Suprapubic skin (tissue), 4 donors: ENCODE measurements at regions not wholly inside any gene's neighbourhood (a gene's known extent, or its start where the extent isn't known, plus 50 kb on each side); places are given as distances from the start of the nearest gene placed in this dataset.

Source experiments
- DNase-seq, 2 donors: peaks; one replicate each; pipeline ENCODE4 v3.0.0-alpha.2; 2019; ENCODE audit warnings: low spot score in 2 of 2
- H3K27ac ChIP-seq: fragments of 200-600 bp; sonication (generic); one replicate; pipeline ENCODE4 v1.5.1; 2019
- H3K27me3 ChIP-seq: fragments of 200-600 bp; sonication (generic); one replicate; pipeline ENCODE4 v1.5.1; 2019
- H3K36me3 ChIP-seq: fragments of 200-600 bp; sonication (generic); one replicate; pipeline ENCODE4 v1.5.1; 2019
- H3K4me1 ChIP-seq: fragments of 200-600 bp; sonication (generic); one replicate; pipeline ENCODE4 v1.5.1; 2019
- H3K4me3 ChIP-seq: fragments of 200-600 bp; sonication (generic); one replicate; pipeline ENCODE4 v1.5.1; 2019; ENCODE audit warnings: mild to moderate bottlenecking
- H3K9me3 ChIP-seq: fragments of 200-600 bp; sonication (generic); one replicate; pipeline ENCODE4 v1.5.1; 2019
- EP300 ChIP-seq: sonication (generic); formaldehyde crosslinking; IDR thresholded peaks from one replicate; pipeline ENCODE4 v1.6.1; 2017; ENCODE audit warnings: antibody characterized with exemption
- POLR2A ChIP-seq, 2 donors: fragments of 450-650 bp; IDR thresholded peaks; one replicate each; pipeline ENCODE4 v1.6.1; 2017; ENCODE audit warnings: antibody characterized with exemption in 2 of 2, mild to moderate bottlenecking in 2 of 2, moderate library complexity in 2 of 2
- POLR2AphosphoS5 ChIP-seq, 3 donors: sonication (generic); formaldehyde crosslinking; IDR thresholded peaks; one replicate each; pipeline ENCODE4 v1.6.1; 2017; ENCODE audit warnings: antibody characterized with exemption in 3 of 3
- WGBS: methylation state at CpG from one replicate; pipeline ENCODE4 v1.1.5; 2018; 5-methylcytosine and 5-hydroxymethylcytosine counted together
- TF ChIP-seq, protein P1 (sequence below), 2 donors: fragments of 200-600 bp in 1 of 2; fragments of 450-650 bp in 1 of 2; sonication (generic) in 1 of 2; IDR thresholded peaks; one replicate each; pipeline ENCODE4 v1.5.1; 2016 to 2019; ENCODE audit warnings: antibody characterized with exemption in 2 of 2, mild to moderate bottlenecking in 1 of 2, moderate library complexity in 1 of 2

DNA sequence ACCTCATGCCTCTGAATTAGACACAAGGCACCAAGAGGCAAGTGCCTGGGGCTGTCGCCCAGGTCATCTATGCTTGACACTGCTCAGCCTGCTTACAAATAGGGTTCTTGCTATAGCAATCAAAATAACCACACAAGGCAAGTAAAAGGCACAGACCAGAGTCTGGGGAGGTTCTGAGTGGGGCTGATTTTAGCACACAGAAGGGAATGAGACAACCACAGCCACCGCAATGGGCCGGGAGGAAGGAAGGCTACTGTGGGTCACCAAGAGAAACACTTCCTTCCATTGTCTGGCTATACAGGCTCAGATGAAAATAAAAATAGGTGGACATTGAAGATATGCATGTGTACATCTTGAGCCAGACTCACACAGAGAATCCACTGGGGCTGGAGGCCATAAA, 159.1 kb downstream of the DLEU7 start:
- no peak for DNase-seq
- no peaks in the 10 kb centered on the region for H3K27me3 ChIP-seq
- no peak overlapping the region for H3K4me3 ChIP-seq
- no peaks in the 10 kb centered on the region for H3K36me3 ChIP-seq
- H3K4me1 ChIP-seq: peaks cover 17% of the 10 kb centered on the region
- no peak for TF ChIP-seq POLR2AphosphoS5 (IDR thresholded peaks at IDR 0.05)
- no peak for TF ChIP-seq POLR2A (IDR thresholded peaks at IDR 0.05)
- TF ChIP-seq, protein P1, sequence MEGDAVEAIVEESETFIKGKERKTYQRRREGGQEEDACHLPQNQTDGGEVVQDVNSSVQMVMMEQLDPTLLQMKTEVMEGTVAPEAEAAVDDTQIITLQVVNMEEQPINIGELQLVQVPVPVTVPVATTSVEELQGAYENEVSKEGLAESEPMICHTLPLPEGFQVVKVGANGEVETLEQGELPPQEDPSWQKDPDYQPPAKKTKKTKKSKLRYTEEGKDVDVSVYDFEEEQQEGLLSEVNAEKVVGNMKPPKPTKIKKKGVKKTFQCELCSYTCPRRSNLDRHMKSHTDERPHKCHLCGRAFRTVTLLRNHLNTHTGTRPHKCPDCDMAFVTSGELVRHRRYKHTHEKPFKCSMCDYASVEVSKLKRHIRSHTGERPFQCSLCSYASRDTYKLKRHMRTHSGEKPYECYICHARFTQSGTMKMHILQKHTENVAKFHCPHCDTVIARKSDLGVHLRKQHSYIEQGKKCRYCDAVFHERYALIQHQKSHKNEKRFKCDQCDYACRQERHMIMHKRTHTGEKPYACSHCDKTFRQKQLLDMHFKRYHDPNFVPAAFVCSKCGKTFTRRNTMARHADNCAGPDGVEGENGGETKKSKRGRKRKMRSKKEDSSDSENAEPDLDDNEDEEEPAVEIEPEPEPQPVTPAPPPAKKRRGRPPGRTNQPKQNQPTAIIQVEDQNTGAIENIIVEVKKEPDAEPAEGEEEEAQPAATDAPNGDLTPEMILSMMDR (IDR thresholded peaks at IDR 0.05): no peak
- TF ChIP-seq EP300: no peak
- no peaks in the 10 kb centered on the region for H3K9me3 ChIP-seq
- no peak overlapping the region for H3K27ac ChIP-seq
- WGBS: 84% methylated on average over 3 of the region's 3 CpGs

DNA sequence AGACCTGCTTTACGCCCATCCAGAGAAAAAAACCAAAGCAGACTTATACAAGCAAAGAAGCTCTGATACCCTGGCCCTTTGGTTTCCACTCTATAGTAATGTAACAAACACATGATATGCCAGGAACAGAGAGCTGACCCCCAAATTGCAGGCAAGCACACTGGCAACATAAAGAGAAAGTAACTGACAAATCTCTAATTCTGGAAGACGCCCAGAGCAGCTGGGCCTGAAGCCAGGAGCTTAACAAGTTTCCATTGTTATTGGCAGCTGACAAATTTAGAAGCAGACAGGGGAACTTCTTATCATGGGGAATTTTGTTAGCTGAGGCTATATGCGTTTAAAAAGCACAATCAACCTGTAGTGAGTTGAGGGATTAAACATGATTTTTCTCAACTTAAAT, 158.0 kb downstream of the DLEU7 start:
- Histone ChIP-seq H3K36me3 (no peaks in the 10 kb centered on the region), H3K4me3 (no peak overlapping the region), H3K27ac (peak overlapping the region; percentile 32), H3K27me3 (no peaks in the 10 kb centered on the region), H3K4me1 (peaks cover 17% of the 10 kb centered on the region), H3K9me3 (no peaks in the 10 kb centered on the region)
- WGBS: 19% methylated on average over 3 of the region's 3 CpGs
- peak in 1 of 2 donors; percentile 76 for DNase-seq
- TF ChIP-seq EP300 (no peak), POLR2A (IDR thresholded peaks at IDR 0.05) (no peak), POLR2AphosphoS5 (IDR thresholded peaks at IDR 0.05) (no peak)
- TF ChIP-seq, protein P1 (IDR thresholded peaks at IDR 0.05): no peak

DNA sequence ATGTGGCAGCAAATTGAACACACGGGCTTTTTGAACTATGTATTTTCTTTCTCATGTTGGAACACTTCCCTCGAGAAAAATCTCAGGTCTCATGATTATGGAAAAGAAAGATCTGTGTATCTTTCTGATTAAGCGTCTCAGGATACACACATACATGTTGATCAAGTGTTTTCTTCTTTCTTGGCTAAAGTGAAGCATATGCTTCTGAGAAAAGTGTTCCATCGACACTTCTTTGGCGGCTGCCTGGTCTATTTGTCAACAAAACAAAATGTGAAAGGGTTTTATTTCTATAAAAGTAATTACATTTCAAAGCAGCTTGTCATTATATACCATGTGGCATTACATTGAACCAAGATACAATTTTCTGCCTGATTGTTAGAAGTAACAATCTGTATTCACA, 157.5 kb downstream of the DLEU7 start:
- TF ChIP-seq, protein P1 (IDR thresholded peaks at IDR 0.05): no peak
- TF ChIP-seq EP300: no peak
- H3K27me3 ChIP-seq: no peaks in the 10 kb centered on the region
- H3K27ac ChIP-seq: peak overlapping the region; percentile 32
- peaks cover 17% of the 10 kb centered on the region for H3K4me1 ChIP-seq
- no peak for DNase-seq
- no peaks in the 10 kb centered on the region for H3K36me3 ChIP-seq
- no peak overlapping the region for H3K4me3 ChIP-seq
- H3K9me3 ChIP-seq: no peaks in the 10 kb centered on the region
- WGBS: 28% methylated on average over 5 of the region's 5 CpGs

DNA sequence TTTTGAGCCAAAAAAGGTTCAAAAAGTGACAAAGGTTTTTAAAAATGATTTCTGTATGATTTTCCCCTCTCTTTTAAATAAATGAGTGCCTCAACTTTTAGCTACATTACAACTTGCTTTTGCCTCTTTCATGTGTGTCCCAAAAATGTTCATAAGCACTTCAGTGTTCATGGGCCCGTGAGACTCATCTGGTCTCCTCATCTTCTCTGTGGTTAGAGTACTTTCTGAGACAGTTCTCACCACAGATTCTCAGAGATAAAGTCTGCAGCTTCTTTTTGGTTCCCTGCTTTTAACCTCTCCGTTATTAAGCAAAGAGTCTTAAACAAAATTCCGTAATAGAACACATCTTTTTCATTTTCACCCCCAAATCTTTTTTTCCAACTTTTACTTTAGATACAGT, 156.9 kb downstream of the DLEU7 start:
- peaks cover 21% of the 10 kb centered on the region for H3K4me1 ChIP-seq
- no peak overlapping the region for H3K4me3 ChIP-seq
- WGBS: 83% methylated on average over 3 of the region's 3 CpGs
- H3K27me3 ChIP-seq: no peaks in the 10 kb centered on the region
- TF ChIP-seq, protein P1 (IDR thresholded peaks at IDR 0.05): no peak
- TF ChIP-seq EP300: no peak
- no peak for TF ChIP-seq POLR2A (IDR thresholded peaks at IDR 0.05)
- no peak for TF ChIP-seq POLR2AphosphoS5 (IDR thresholded peaks at IDR 0.05)
- H3K9me3 ChIP-seq: no peaks in the 10 kb centered on the region
- no peak for DNase-seq
- no peaks in the 10 kb centered on the region for H3K36me3 ChIP-seq
- H3K27ac ChIP-seq: peak overlapping the region; percentile 32

DNA sequence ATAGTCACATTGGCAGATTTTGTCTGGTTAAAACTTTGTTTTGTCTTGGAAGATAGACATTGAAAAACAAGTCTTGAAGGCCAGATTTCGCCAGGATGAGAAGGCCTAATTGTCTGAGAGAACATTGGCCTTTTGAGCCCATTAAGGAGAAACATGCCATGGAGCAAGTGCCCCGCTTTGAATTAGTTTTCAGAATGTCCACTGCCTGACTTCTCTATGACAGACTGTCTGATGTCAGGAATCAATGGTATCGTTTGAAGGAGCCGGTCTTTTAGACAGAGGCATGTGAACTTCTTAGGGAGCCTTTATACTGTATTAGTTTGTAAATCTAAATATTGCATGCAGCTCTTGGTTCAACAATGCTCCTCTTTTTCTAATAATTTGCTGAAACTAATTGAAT, 155.9 kb downstream of the DLEU7 start:
- no peak for DNase-seq
- 86% methylated on average over 4 of the region's 4 CpGs for WGBS
- Histone ChIP-seq H3K36me3 (no peaks in the 10 kb centered on the region), H3K4me1 (peaks cover 23% of the 10 kb centered on the region), H3K9me3 (no peaks in the 10 kb centered on the region), H3K27ac (no peak overlapping the region), H3K4me3 (no peak overlapping the region), H3K27me3 (no peaks in the 10 kb centered on the region)
- TF ChIP-seq EP300 (no peak), POLR2A (IDR thresholded peaks at IDR 0.05) (no peak), POLR2AphosphoS5 (IDR thresholded peaks at IDR 0.05) (no peak)
- TF ChIP-seq, protein P1 (IDR thresholded peaks at IDR 0.05): no peak
